HCT116 (cell line): ENCODE measurements at regions not wholly inside any gene's neighbourhood (a gene's known extent, or its start where the extent isn't known, plus 50 kb on each side); places are given as distances from the start of the nearest gene placed in this dataset.

Experiments
- ATAC-seq: fragments of 200-7000 bp; cut with Tn5 transposase; 2 replicates; pipeline ENCODE4 v1.9.1; 2020; ENCODE audit warnings: mild to moderate bottlenecking, moderate library complexity
- BruUV-seq: library from RNA; stranded (reverse); fragments of 400-500 nt; replicated peaks from 2 replicates; lab custom pipeline; 2021; lab: Mats Ljungman, UMichigan
- CTCF ChIA-PET: fragments of 300-600 bp; sonication (Branson Sonifier 250); formaldehyde crosslinking; loops from one replicate; lab custom pipeline; 2021; ENCODE audit warnings: antibody characterized with exemption; lab: Charles Lee
- POLR2A ChIA-PET: fragments of 300-600, 350-600 bp; sonication (Branson Sonifier 250); formaldehyde crosslinking; loops from one replicate; lab custom pipeline; 2021; ENCODE audit warnings: antibody characterized with exemption; lab: Charles Lee
- RAD21 ChIA-PET, 2 experiments: fragments of 300-600 bp; sonication (Branson Sonifier 250); formaldehyde crosslinking; loops; one replicate each; lab custom pipeline; 2023; ENCODE audit warnings: low total read pairs in 2 of 2; ENCODE audit not compliant: uncharacterized antibody in 2 of 2, unreplicated experiment in 2 of 2, low non-redundant PET in 1 of 2; lab: Charles Lee
- DNase-seq: peaks from one replicate; pipeline ENCODE4 v3.0.0-alpha.2; 2010; ENCODE audit warnings: low read depth, low spot score
- H2AFZ ChIP-seq: fragments of 200-600 bp; shearing (Covaris generic), sonication (generic); 2 replicates; pipeline ENCODE4 v1.6.1; 2017; ENCODE audit warnings: low read depth, mixed run types, mixed read lengths, antibody characterized with exemption, low read length; ENCODE audit not compliant: poor library complexity, severe bottlenecking
- H3K27ac ChIP-seq: 2 replicates; pipeline ENCODE4 v1.5.1; 2012; ENCODE audit warnings: low read depth, low read length
- H3K27me3 ChIP-seq: fragments of 200-600 bp; sonication (generic); 2 replicates; pipeline ENCODE4 v1.6.1; 2016; ENCODE audit warnings: mixed run types, low read length, mixed read lengths; ENCODE audit not compliant: insufficient read depth
- H3K36me3 ChIP-seq, 2 experiments: fragments of 200-500 bp in 1 of 2; fragments of 200-600 bp in 1 of 2; sonication (Bioruptor generic) in 1 of 2; sonication (generic) in 1 of 2; 2 replicates each; pipeline versions ENCODE4 v1.5.1 to v1.6.1; 2014 to 2016; ENCODE audit warnings: low read length in 2 of 2, inconsistent platforms in 1 of 2, mixed read lengths in 1 of 2, mixed run types in 1 of 2; ENCODE audit not compliant: insufficient read depth in 2 of 2, control insufficient read depth in 1 of 2
- H3K4me1 ChIP-seq, 2 experiments: fragments of 200-600 bp in 1 of 2; sonication (generic) in 1 of 2; 2 replicates each; pipeline versions ENCODE4 v1.5.1 to v1.6.1; 2012 to 2017; ENCODE audit warnings: low read length in 2 of 2, inconsistent platforms in 1 of 2, mild to moderate bottlenecking in 1 of 2, mixed read lengths in 1 of 2, mixed run types in 1 of 2, moderate library complexity in 1 of 2; ENCODE audit not compliant: insufficient read depth in 2 of 2, control insufficient read depth in 1 of 2
- H3K4me2 ChIP-seq: fragments of 200-600 bp; sonication (generic); 2 replicates; pipeline ENCODE4 v1.6.1; 2017; ENCODE audit warnings: mixed run types, low read length, mixed read lengths
- H3K4me3 ChIP-seq, 2 experiments: fragments of 200-600 bp in 1 of 2; sonication (generic) in 1 of 2; replicated peaks in 1 of 2; 2 replicates each; pipeline ENCODE4 v1.5.1; 2011 to 2016; ENCODE audit warnings: low read length in 2 of 2, control low read depth in 1 of 2, low read depth in 1 of 2, mild to moderate bottlenecking in 1 of 2, mixed read lengths in 1 of 2, mixed run types in 1 of 2
- H3K79me2 ChIP-seq: fragments of 200-600 bp; sonication (generic); 2 replicates; pipeline ENCODE4 v1.6.1; 2017; ENCODE audit warnings: mild to moderate bottlenecking, mixed run types, low read length, moderate library complexity, mixed read lengths; ENCODE audit not compliant: insufficient read depth
- H3K9ac ChIP-seq: fragments of 200-600 bp; sonication (generic); 2 replicates; pipeline ENCODE4 v1.6.1; 2016; ENCODE audit warnings: low read length, mixed read lengths
- H3K9me2 ChIP-seq: fragments of 200-600 bp; sonication (generic), shearing (Covaris generic); 2 replicates; pipeline ENCODE4 v1.6.1; 2017; ENCODE audit warnings: mixed run types, mild to moderate bottlenecking, moderate library complexity; ENCODE audit not compliant: insufficient read depth
- H3K9me3 ChIP-seq, 2 experiments: fragments of 200-500 bp in 1 of 2; fragments of 200-600 bp in 1 of 2; sonication (Bioruptor generic) in 1 of 2; sonication (generic) in 1 of 2; 2 replicates each; pipeline ENCODE4 v1.6.1; 2014 to 2017; ENCODE audit warnings: low read length in 2 of 2, mixed read lengths in 2 of 2, inconsistent platforms in 1 of 2, low read depth in 1 of 2, mild to moderate bottlenecking in 1 of 2, mixed run types in 1 of 2, moderate library complexity in 1 of 2; ENCODE audit not compliant: control insufficient read depth in 1 of 2, insufficient read depth in 1 of 2
- H4K20me1 ChIP-seq: fragments of 200-600 bp; sonication (generic), shearing (Covaris generic); 2 replicates; pipeline ENCODE4 v1.6.1; 2017; ENCODE audit warnings: mixed run types, mild to moderate bottlenecking, moderate library complexity; ENCODE audit not compliant: insufficient read depth
- ATF3 ChIP-seq: IDR thresholded peaks from 2 replicates; pipeline ENCODE4 v1.6.1; 2012
- EGR1 ChIP-seq: IDR thresholded peaks from 2 replicates; pipeline ENCODE4 v1.6.1; 2012; ENCODE audit warnings: low read depth
- EZH2phosphoT487 ChIP-seq: fragments of 200-600 bp; IDR thresholded peaks from 2 replicates; pipeline ENCODE4 v1.6.1; 2018; ENCODE audit warnings: antibody characterized with exemption, borderline replicate concordance
- POLR2AphosphoS5 ChIP-seq: IDR thresholded peaks from 2 replicates; pipeline ENCODE4 v1.6.1; 2011; ENCODE audit warnings: mild to moderate bottlenecking, low read depth, low read length, moderate library complexity
- RAD21 ChIP-seq: IDR thresholded peaks from 2 replicates; pipeline ENCODE4 v1.6.1; 2012; ENCODE audit warnings: low read depth, mild to moderate bottlenecking
- REST ChIP-seq: IDR thresholded peaks from 2 replicates; pipeline ENCODE4 v1.6.1; 2012; ENCODE audit warnings: low read depth
- SIN3A ChIP-seq: IDR thresholded peaks from 2 replicates; pipeline ENCODE4 v1.6.1; 2012; ENCODE audit warnings: low read depth
- SRF ChIP-seq: IDR thresholded peaks from 2 replicates; pipeline ENCODE4 v1.6.1; 2012; ENCODE audit warnings: low read depth
- TCF7L2 ChIP-seq: IDR thresholded peaks from 2 replicates; pipeline ENCODE4 v1.7.0; 2011; ENCODE audit warnings: borderline replicate concordance, inconsistent platforms; ENCODE audit not compliant: insufficient read depth, insufficient read length; ENCODE audit errors: extremely low read depth
- YY1 ChIP-seq: IDR thresholded peaks from 2 replicates; pipeline ENCODE4 v1.6.1; 2011; ENCODE audit warnings: low read length, low read depth, moderate library complexity, mild to moderate bottlenecking; ENCODE audit not compliant: insufficient replicate concordance; ENCODE audit errors: extremely low read depth
- ZFX ChIP-seq: fragments of 450-650 bp; IDR thresholded peaks from 2 replicates; pipeline ENCODE4 v1.6.1; 2017
- ZNF274 ChIP-seq: fragments of 200-500 bp; sonication (Bioruptor generic); IDR thresholded peaks from 2 replicates; pipeline ENCODE4 v1.6.1; 2014; ENCODE audit warnings: mild to moderate bottlenecking, low read depth, low read length, inconsistent platforms
- intact Hi-C: fragments of 100-400 bp; cut with micrococcal nuclease; formaldehyde crosslinking; loops from 2 replicates; pipeline ENCODE4 v1.10.0; 2022
- TF ChIP-seq, protein P1 (sequence below), 3 experiments: fragments of 200-600 bp in 1 of 3; sonication (generic) in 1 of 3; IDR thresholded peaks in 2 of 3; conservative IDR thresholded peaks in 1 of 3; 2 replicates each; pipeline ENCODE4 v1.5.1; 2012 to 2017; ENCODE audit warnings: low read depth in 2 of 3, low read length in 2 of 3, antibody characterized with exemption in 1 of 3, borderline replicate concordance in 1 of 3, control low read depth in 1 of 3, mild to moderate bottlenecking in 1 of 3, mixed read lengths in 1 of 3, mixed run types in 1 of 3, moderate library complexity in 1 of 3; ENCODE audit not compliant: insufficient read depth in 1 of 3

GRCh38 chr12:126547905-126548304 lies 1482.7 kb downstream of the AACS start:
- ATAC-seq: no peak
- RAD21 ChIA-PET: no interaction called here
- CTCF ChIA-PET: no interaction called here

More at GRCh38 chr12:126547905-126548304, 1482.7 kb downstream of the AACS start:
- Histone ChIP-seq H3K9me3 (peaks cover 4 to 12% of the 10 kb centered on the region in 2 experiments; a peak in 2 of 4 replicates), H3K9me2 (no peaks in the 10 kb centered on the region), H4K20me1 (no peaks in the 10 kb centered on the region), H3K27ac (no peak overlapping the region), H3K4me3 (no peak overlapping the region), H3K36me3 (no peaks in the 10 kb centered on the region), H3K9ac (no peak overlapping the region), H3K27me3 (no peaks in the 10 kb centered on the region), H3K79me2 (no peaks in the 10 kb centered on the region), H3K4me1 (no peaks in the 10 kb centered on the region), H3K4me2 (no peak overlapping the region), H2AFZ (no peak overlapping the region)
- TF ChIP-seq ATF3 (no peak), REST (no peak), ZNF274 (no peak), EZH2phosphoT487 (no peak), ZFX (no peak), TCF7L2 (no peak), SRF (no peak), EGR1 (no peak), YY1 (no peak), POLR2AphosphoS5 (no peak), RAD21 (no peak), SIN3A (no peak)
- TF ChIP-seq, protein P1, sequence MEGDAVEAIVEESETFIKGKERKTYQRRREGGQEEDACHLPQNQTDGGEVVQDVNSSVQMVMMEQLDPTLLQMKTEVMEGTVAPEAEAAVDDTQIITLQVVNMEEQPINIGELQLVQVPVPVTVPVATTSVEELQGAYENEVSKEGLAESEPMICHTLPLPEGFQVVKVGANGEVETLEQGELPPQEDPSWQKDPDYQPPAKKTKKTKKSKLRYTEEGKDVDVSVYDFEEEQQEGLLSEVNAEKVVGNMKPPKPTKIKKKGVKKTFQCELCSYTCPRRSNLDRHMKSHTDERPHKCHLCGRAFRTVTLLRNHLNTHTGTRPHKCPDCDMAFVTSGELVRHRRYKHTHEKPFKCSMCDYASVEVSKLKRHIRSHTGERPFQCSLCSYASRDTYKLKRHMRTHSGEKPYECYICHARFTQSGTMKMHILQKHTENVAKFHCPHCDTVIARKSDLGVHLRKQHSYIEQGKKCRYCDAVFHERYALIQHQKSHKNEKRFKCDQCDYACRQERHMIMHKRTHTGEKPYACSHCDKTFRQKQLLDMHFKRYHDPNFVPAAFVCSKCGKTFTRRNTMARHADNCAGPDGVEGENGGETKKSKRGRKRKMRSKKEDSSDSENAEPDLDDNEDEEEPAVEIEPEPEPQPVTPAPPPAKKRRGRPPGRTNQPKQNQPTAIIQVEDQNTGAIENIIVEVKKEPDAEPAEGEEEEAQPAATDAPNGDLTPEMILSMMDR (IDR thresholded peaks at IDR 0.05 in 2 of 3, conservative IDR thresholded peaks at IDR 0.05 in 1 of 3; ENCODE audit: borderline replicate concordance in 1 of 3, insufficient read depth in 1 of 3, low read depth in 2 of 3, low read length in 2 of 3): no peak
- intact Hi-C loops: no loop called here
- POLR2A ChIA-PET: no interaction called here
- no TSS peak for BruUV-seq
- no peak for DNase-seq
